ENCODE measurements at regions not wholly inside any gene's neighbourhood (a gene's known extent, or its start where the extent isn't known, plus 50 kb on each side); places are given as distances from the start of the nearest gene placed in this dataset.
"Not testable (repeated sequence)": the region's sequence is repeated elsewhere in the genome, so short reads cannot be mapped to it uniquely, and the experiment has no call there.

DNA sequence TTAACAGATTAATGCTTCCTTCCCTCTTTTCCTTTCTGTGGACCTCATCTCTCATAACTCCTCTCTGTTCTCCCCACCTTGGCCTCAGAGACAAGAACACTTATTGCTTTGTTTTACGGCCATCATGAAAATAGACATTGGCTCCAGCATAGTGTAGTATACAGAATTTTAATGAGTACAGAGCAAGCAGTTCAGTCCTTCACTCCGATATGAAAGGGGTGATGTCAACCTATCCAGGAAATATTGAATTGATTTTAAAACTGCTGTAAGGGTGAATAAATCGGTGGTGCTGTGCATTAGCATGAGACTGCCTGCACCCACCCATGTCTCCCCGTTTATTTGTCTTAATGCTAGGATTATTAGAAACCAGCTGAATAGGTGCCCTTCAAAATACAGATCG, 490.9 kb upstream of the TBL1XR1 start:
- DNase-seq = no peak

DNA sequence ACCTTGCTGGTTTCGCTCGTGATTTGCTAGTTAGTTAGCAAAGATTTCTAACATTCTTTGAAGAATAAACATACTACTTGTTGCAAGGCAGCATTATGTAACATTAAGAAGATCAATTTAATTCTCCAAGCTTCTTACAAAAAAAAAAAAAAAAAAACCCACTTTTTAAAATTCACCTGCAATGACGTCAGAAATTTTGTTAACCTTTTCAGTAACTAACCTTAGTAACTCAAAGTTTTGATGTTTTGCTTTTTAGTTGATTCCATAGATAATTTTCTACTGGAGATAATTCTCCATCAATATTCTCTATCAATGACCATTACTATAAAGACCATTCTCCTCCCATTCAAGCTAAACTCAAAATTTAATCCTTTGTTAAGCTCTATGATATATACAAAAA, 491.8 kb upstream of the TBL1XR1 start:
- no peak for DNase-seq

DNA sequence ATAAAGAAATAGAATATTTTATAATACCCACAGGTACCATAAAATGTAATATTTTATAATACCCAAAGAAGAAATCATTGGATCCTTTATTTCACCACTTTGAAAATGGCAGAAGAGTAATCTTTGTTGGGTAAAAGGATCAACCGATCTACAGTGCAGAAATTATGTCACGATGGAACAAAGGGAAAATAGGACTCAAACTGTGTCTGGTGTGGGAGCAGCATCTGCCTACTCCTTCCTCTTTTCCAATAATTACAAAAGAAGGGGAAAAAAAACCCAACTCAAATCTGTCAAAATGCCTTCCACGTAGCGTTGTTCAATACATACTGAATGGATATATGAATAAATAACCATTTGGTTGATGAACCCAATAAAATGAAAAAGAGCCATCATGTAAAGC, 492.6 kb upstream of the TBL1XR1 start:
- DNase-seq = no peak

DNA sequence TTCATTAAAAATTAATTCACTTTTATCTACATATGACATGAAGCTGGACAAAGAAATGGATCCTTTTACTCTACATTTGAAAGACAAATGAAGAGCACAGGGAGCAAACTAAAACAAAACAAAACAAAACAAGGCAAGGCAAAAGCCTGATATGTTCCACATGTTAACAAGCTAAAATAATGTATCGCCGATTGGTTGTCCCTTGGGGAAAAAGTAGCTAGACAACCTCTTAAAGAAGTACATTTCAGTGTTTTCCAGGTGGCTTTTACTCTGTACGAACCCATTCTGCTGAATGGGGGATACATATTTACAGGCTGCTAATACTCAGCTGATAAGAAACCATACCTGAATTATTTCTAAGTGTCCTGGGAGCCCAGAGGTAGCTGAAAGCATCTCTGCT, 493.0 kb upstream of the TBL1XR1 start:
- DNase-seq = no peak

DNA sequence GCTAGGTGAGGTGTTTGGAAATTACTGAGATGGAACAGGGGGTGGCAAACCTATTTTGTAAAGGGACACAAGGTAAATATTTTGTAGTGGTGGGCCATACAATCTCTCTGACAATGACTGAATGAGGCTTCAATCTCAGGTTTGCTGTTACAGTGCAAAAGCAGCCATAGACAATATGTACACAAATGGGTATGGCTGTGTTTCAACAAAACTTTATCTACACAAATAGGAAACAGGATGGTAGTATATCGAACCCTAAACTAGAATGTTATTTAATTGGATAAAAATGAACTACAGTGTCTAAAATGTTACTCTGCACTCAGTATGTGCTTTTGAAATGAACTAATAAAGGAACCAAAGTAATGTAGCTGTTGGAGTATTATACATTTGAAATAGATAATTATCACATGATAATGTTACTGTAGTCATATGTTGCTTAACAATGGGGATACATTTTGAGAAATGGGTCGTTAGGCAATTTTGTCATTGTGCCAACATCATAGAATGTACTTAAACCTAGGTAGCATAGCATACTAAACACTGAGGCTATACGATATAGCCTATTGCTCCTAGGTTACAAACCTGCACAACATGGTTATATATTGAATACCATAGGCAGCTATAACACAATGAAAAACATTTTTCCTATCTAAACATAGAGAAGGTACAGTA, 495.2 kb upstream of the TBL1XR1 start:
- DNase-seq = no peak

DNA sequence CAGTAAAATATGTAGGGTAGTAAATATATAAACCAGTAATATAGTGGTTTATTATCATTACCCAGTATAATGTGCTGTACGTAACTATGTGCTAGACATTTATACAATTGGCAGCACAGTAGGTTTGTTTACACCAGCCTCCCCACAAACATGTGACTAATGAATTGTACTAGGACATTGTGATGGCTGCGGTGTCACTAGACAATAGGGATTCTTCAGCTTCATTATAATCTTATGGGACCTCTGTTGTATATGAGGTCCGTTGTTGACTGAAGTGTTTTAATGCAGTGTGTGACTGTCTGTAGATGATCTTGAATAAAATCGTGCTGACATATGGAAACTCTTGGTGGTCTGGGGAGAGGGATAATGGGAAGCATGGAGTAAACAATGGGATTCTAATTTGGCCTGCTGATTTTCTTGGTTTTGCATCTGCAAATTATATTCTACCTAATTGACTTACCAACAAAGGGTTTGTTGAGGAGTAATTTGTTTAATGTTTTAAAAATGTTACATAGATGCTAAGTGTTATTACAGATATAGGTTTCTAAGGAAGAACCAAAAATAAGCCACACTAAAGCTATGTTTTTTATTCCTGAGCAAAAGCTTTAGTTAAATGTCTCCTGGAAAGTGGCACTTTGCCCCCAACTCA, 496.5 kb upstream of the TBL1XR1 start:
- DNase-seq = no peak

DNA sequence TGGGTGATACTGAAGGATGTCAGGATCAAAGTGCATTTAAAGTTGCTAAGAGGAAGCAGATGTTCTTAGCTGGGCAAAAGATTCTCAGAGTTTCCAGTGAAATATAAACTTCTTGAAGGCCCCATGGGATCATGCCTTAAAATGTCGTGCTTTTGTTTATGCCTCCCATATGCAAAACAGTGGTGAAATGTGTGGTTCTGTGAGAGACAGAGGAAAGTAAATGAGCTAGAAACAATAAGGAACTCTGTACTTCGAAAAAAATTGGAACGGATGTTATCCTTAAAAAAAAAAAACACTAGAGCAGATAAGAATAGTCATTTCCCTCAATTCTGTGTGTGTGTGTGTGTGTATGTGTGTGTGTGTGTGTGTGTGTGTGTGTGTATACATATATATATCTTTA, 497.0 kb upstream of the TBL1XR1 start:
- DNase-seq = no peak

DNA sequence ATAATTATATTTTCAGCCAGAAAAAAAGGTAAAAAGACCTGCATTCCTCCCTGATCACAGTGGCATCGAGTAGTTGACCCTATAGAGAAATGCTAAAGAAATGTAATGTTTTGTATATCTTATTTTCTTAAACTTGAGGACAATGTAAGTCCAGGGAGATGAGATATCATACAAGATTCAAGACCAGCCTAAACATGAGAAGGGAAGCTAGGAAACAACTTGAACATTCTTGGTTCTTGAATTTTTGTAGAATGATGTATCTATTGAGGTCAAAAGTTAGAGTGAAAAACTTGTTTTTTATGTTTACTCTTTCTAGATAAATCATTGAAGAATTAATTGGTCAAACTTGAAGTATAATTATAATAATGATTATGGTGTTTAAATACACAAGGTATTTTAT, 497.7 kb upstream of the TBL1XR1 start:
- DNase-seq = no peak

DNA sequence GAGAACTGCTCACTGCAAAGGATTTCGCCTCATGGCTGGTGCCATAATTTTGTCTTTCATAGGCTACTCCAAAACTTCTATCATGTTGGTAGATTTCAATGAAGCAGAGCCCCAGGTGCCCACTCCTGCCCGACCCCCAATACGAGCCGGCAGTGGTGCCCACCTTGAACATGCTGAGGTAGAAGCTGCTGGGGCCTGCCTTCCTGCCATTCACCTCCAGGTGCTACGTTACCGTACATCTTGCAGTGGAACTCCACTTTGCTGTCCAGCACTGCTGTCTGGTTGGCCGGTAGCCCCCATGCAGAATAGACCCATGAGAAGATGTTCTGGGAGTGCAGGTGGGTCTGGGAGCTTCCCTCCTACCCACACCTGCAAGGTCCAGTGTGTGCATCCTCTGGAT, 502.8 kb upstream of the TBL1XR1 start:
- no peak for DNase-seq

DNA sequence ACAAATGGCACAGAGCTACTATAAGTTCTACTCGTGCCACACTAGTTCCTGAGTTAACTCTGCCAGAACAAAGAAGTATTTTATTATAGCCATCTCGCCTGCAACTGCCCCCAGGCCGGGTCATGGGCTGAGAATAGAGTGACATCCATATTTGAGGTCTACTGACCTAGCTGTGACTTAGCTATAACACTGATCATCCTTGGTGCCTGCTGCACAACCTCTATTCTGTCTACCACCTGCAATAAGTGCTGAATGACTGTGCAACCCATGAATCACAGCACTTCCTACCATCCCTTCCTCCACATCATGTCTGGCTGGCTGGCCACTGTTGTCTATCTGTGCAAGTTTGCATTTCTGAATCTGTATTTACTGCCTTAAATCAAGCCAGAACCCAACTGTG, 506.5 kb upstream of the TBL1XR1 start:
- DNase-seq = no peak

DNA sequence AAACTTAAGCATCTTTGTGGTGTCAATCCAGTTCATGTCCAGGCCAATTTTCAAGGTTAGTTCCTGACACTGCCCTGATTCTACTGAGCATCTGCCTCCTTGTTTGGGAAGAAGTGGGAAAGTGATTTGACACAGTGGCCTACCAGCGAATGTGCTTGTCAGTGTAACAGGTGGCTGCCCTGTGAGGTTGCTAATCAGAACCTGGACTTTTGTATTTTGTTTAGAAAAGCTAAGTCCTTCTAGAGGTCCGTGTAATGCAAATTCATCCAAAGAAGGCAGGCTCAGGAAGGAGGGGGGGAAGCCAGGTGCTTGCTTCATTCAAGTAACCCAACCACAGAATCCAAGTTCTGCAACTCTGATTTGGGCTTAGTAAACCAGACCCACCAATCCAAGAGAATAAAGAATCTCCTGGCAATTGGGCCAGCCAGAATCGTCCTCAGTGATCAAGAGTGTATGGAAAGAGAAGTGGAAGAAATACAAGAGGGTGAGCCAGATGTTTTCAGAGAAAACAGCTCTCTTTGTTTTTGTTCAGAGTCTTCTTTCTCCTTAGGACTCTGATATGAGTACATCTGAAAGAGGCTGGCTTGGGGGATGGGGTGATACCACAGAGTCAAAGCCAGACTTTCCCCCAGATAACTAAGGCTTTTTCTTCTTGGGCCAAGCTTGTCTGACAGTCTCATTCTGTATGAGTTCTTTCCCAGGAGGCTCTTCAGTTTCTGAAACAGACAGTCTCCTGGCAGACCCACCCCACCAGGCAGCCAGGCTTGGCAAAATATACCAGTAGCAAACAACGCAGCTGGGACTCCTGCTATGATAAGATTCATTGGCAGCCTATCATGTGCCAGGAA, 508.9 kb upstream of the TBL1XR1 start:
- no peak for DNase-seq

DNA sequence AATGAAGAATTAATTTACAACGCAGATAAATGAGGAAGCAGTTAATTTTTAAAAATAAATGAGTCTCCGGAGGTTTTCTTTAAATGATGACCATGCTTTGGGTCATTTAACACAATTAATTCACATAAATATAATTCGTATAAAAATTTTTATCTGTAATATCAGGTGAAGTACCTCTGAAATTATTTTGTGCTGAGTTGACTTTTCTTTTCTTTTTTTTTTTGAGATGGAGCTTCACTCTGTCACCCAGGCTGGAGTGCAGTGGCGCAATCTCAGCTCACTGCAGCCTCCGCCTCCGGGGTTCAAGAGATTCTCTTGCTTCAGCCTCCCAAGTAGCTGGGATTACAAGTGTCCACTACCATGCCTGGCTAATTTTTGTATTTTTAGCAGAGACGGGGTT, 512.2 kb upstream of the TBL1XR1 start:
- not testable (repeated sequence) for DNase-seq

DNA sequence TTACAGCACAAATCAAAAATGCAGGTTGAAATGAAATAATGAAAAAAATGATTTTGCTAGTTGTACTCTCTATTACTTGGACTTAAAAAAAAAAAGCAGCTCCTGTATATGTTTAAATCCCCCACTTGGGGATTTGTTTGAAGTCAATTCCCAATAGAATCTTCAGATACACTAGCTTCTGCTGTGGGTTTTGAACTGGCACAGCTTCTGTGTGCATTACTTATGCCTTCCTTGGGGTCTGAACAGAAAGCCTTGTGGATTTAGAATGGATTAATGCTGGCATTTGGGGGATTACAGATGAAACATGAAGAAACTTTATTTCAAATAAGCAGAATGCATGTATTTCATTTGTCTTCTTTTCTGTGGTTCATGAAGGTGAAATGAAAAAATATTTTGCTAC, 513.2 kb upstream of the TBL1XR1 start:
- DNase-seq = no peak

DNA sequence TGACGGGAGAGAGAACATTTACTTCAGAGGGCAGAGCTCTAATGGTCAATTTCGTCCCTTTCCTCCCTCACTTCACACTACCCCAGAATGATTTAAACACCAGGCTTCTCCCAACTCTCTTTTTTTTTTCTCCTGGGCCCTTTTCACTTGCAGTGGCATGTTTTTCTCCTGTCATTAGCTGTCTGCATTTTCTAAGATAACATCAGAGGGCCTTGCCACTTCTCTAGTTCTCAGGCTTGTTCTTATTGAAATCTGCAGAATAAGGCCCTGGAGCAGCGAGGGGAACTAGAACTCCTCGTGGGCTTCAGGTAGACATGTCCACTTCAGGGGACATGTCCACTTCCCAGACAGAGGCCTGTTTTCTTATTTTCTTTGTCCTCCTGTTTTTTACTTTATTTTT, 514.4 kb upstream of the TBL1XR1 start:
- no peak for DNase-seq

DNA sequence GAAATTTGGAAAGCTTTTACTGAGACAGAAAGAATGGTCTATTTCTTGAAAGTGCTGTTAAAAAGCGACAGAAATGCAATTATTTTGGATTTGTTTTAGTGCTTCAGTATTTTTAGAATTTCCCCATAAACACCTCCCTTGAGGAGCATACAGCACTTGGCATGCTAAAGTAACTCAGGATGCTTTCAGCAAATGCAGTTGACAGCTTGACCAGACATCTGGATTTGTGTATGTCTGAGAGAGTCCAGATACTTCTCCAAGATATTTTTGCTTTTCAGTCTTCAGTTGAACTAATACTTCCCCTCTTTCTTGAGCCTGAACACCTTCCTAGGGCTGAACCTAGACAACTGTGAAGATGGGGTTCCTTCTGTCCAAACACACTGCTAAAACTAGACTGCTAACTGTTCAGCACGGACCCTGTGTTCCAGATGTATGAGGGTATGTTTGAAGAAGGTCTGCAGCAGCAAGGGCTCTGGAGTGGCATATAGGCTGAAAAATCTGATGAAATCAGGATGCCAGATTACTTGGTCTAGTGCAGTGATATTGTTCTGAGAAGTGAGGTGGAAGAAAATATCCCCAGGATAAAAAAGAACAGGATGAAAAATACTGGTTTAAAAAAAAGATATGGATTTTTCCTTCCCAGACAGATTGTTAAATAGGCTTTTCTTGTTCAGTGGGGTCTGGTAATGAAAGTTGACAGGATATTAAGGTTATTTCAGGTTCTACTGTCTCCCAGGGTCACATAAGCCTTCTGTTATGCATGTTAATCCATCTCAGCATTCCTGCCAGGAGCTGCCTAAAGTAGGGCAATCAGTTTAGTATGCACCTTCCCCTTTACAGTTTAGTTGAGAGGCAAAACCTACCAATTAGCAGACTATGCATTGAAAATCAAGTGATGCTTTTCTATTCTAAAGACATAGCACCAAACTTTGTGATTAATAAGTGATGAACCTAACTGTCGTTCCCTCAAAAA, 516.9 kb upstream of the TBL1XR1 start:
- no peak for DNase-seq

DNA sequence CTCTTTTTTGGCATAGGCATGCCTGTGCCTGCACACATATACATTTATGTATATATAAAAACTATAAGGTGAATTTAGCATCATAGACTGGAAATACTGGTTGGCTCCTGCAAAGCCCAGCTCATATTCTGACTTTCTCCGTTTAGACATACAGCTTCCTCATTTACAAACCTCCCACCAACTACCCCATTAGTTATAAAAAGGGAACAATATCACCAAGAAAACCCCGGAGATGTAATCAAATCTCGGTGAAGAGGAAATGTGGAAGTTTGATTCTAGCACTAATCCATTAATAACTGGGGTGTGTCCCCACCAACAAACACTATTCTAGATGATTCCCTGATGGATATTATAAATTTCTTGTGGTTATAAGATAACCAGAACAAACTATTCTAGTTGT, 517.7 kb upstream of the TBL1XR1 start:
- no peak for DNase-seq

DNA sequence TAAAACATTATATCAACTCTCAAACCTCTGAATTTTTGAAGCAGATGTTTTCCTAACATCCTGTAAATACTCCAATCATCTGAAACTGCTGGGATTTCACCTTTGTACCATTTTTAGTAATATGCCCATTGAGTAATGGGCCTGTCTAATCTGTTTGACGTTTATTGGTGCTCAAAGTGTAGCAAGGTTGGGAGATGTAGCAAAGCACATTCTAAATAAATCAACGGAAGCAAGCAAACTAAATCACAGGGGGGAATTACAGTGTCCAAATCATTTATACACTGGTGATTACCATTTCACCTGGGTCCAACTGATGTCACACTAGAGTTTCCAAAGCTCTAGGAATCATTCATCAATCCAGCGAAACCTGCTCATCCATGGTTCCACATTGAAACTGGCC, 518.7 kb upstream of the TBL1XR1 start:
- DNase-seq = no peak

DNA sequence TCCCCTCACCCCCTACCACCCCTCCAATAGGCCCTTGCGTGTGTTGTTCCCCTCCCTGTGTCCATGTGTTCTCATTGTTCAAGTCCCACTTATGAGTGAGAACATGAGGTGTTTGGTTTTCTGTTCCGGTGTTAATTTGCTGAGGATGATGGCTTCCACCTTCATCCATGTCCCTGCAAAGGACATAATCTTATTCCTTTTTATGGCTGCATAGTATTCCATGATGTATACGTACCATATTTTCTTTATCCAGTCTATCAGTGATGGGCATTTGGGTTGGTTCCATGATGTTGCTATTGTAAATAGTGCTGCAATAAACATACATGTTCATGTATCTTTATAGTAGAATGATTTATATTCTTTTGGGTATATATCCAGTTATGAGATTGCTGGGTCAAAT, 523.6 kb upstream of the TBL1XR1 start:
- not testable (repeated sequence) for DNase-seq

DNA sequence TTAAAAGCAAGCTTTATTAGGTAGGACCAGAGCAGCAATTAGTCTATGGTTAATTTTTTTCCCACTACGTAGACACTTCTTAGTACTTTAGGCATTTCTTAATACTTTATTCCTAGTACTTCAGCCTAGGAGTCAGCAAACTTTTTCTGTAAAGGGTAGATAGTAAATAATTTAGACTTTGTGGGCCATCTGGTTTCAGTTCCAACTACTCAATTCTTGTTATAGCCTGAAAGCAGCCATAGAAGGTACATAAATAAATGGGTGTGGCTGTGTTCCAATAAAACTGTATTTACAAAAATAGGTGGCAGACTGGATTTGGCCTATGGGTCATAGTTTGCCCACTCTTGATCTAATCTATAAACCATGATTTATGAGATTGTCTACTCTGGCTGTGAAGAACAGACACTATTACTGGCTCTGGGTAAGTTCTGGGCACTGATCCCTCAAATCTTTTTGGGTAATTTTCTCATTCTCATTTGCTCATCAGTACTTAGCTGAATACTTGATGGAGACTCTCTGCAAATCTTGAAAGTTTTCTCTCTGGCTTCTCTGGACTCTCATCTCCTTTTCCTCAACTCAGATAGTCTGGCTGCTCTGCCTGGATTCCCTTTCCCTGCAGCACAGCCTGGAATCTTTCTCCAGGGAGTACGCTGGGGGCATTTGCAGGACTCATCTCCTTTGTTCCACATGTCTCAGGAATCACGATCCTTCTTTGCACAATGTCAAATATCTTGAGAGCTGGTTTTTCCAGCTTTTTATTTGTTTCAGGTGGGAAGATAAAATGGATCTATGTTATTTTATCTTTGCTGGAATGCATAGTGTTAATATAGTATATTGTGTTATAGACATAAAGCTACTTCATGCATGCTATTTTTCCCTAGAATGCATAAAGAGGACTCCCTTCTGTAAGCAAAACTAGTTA, 524.8 kb upstream of the TBL1XR1 start:
- peak; percentile 11 for DNase-seq

DNA sequence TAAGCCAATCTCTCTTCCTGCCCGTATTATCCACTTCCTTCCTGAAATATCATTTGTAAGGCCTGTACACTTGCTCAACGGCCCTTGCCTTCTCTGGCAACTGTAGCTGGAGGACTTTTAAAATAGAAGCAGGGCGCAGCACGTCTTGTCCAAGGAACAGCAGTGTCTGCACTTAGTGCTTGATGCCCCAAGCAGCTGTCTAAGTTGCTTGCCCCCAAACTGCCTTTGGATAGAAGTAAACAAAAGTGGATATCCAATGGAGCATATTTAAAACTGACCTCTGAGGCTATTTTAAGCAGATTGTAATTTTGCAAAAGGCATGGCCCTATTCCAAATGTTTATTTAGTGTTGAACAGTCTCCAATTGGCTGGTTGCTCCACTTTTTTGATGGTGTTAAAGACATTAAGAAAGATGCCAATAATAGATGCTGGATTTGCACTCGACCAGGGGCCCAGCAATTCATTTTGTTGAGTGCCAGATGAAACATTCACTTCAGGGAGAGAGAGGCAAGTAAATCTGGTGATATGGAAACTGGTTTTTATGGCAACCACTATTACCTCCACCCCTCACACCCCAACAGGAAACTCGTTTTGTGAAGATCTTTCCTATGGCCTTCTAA, 526.8 kb upstream of the TBL1XR1 start:
- DNase-seq = peak; percentile 93

DNA sequence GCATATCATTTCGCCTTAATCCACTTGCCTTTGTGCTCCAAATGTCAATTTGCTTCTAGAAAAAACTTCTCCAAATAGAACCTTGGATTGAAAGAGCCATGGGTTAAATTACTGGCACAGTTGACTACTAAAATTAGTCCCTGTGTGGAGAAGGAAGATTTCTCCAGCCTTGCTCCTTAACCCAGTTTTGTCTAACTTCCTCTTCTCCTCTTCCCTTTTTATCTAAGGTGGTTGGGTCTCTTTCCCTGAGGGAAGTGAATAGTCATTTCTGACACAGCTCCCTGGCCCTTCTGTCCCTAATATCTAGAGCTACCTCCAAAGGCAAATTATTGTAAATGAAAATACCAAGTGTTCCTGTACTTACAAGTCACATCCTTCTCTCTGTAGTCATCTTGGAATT, 527.9 kb upstream of the TBL1XR1 start:
- no peak for DNase-seq
